ENCODE measurements at regions not wholly inside any gene's neighbourhood (a gene's known extent, or its start where the extent isn't known, plus 50 kb on each side); places are given as distances from the start of the nearest gene placed in this dataset.
"Not testable (repeated sequence)": the region's sequence is repeated elsewhere in the genome, so short reads cannot be mapped to it uniquely, and the experiment has no call there.

GRCh38 chr12:25625146-25625545 lies 72.1 kb upstream of the LMNTD1 start:
- no peak for DNase-seq

GRCh38 chr12:25629341-25629740 lies 76.3 kb upstream of the LMNTD1 start:
- TF ChIP-seq POLR2A (IDR thresholded peaks at IDR 0.05) (no peak), CTCF (IDR thresholded peaks at IDR 0.05) (no peak)
- intact Hi-C loops (cut with DNase I): no loop called here
- H3K4me1 ChIP-seq: no peaks in the 10 kb centered on the region
- H3K36me3 ChIP-seq: no peaks in the 10 kb centered on the region
- H3K9me3 ChIP-seq: no peaks in the 10 kb centered on the region
- H3K4me3 ChIP-seq: no peak overlapping the region
- ATAC-seq: no peak
- DNase-seq: no peak
- H3K27ac ChIP-seq: no peak overlapping the region
- H3K27me3 ChIP-seq: no peaks in the 10 kb centered on the region
- 74 to 80% (median 75%) methylated on average over 3 of the region's 3 CpGs for WGBS, 4 donors

More at GRCh38 chr12:25625146-25625545, 72.1 kb upstream of the LMNTD1 start:
- 65 to 76% (median 66%) methylated on average over 2 of the region's 2 CpGs for WGBS, 4 donors
- ATAC-seq: no peak
- H3K27me3 ChIP-seq: no peaks in the 10 kb centered on the region
- H3K4me3 ChIP-seq: no peak overlapping the region
- TF ChIP-seq POLR2A (IDR thresholded peaks at IDR 0.05) (no peak), CTCF (IDR thresholded peaks at IDR 0.05) (no peak)
- intact Hi-C loops (cut with DNase I): no loop called here
- H3K36me3 ChIP-seq: no peaks in the 10 kb centered on the region
- no peaks in the 10 kb centered on the region for H3K4me1 ChIP-seq
- no peak overlapping the region for H3K27ac ChIP-seq
- H3K9me3 ChIP-seq: no peaks in the 10 kb centered on the region

GRCh38 chr12:25630735-25631515 lies 77.8 kb upstream of the LMNTD1 start:
- DNase-seq; intact Hi-C loops (cut with DNase I); H3K4me1 ChIP-seq; H3K27ac ChIP-seq; H3K36me3 ChIP-seq; ATAC-seq; H3K4me3 ChIP-seq; H3K27me3 ChIP-seq; H3K9me3 ChIP-seq: not testable (repeated sequence)
- WGBS, 4 donors: 54 to 59% (median 56%) methylated on average over 9 to 11 of the region's 11 CpGs

- peaks cover 0 to 21% (median 0%) of the 10 kb centered on the region in 12 donors for H3K9me3 ChIP-seq
- H3K27me3 ChIP-seq; H3K4me1 ChIP-seq; H3K36me3 ChIP-seq; H3K27ac ChIP-seq; ATAC-seq; DNase-seq; intact Hi-C loops (cut with DNase I); H3K4me3 ChIP-seq: not testable (repeated sequence)
- 87 to 96% (median 89%) methylated on average over 1 of the region's 1 CpG for WGBS, 4 donors
Observed at GRCh38 chr12:25633149-25633548, 80.1 kb upstream of the LMNTD1 start.

GRCh38 chr12:25637752-25638151 lies 84.7 kb upstream of the LMNTD1 start:
- Histone ChIP-seq H3K4me1 (no peaks in the 10 kb centered on the region), H3K4me3 (no peak overlapping the region), H3K27ac (no peak overlapping the region), H3K27me3 (no peaks in the 10 kb centered on the region), H3K9me3 (peaks cover 0 to 21% (median 0%) of the 10 kb centered on the region in 12 donors), H3K36me3 (no peaks in the 10 kb centered on the region)
- TF ChIP-seq CTCF (IDR thresholded peaks at IDR 0.05) (no peak), POLR2A (IDR thresholded peaks at IDR 0.05) (no peak)
- ATAC-seq (no peak), DNase-seq (no peak)
- intact Hi-C loops (cut with DNase I): no loop called here

Data from heart left ventricle (tissue), 16 donors.